ENCODE measurements at regions not wholly inside any gene's neighbourhood (a gene's known extent, or its start where the extent isn't known, plus 50 kb on each side); places are given as distances from the start of the nearest gene placed in this dataset.

GRCh38 chr7:155953781-155954549 lies 141.7 kb upstream of the SHH start (continued):
- TF ChIP-seq POGK (CRISPR knock-in tag; conservative IDR thresholded peaks at IDR 0.05) (peak; percentile 31; the same call in 1 of the 2 replicates), ZNF737 (CRISPR knock-in tag; IDR thresholded peaks at IDR 0.05; ENCODE audit: borderline replicate concordance) (no peak), ERF (CRISPR knock-in tag; IDR thresholded peaks at IDR 0.05) (no peak; the same call in 1 of the 2 replicates), ZNF782 (CRISPR knock-in tag; IDR thresholded peaks at IDR 0.05; ENCODE audit: borderline replicate concordance) (0 out of 2 replicates have a peak, but pooled peaks have one; percentile 55), FOXK1 (CRISPR knock-in tag; IDR thresholded peaks at IDR 0.05; ENCODE audit: borderline replicate concordance, low read depth) (no peak), ZNF878 (CRISPR knock-in tag; IDR thresholded peaks at IDR 0.05) (0 out of 2 replicates have a peak, but pooled peaks have one; percentile 47), POGZ (CRISPR knock-in tag; IDR thresholded peaks at IDR 0.05) (peak; percentile 69; the same call in 1 of the 2 replicates), SCMH1 (CRISPR knock-in tag; IDR thresholded peaks at IDR 0.05; ENCODE audit: borderline replicate concordance) (no peak), ZNF766 (CRISPR knock-in tag; IDR thresholded peaks at IDR 0.05; ENCODE audit: borderline replicate concordance) (0 out of 2 replicates have a peak, but pooled peaks have one; percentile 69), ZNF468 (CRISPR knock-in tag; IDR thresholded peaks at IDR 0.05) (no peak), ZNF33B (CRISPR knock-in tag; IDR thresholded peaks at IDR 0.05) (no peak), PHF21A (CRISPR knock-in tag; IDR thresholded peaks at IDR 0.05) (peak; percentile 66; the same call in 1 of the 2 replicates), ZNF644 (CRISPR knock-in tag; IDR thresholded peaks at IDR 0.05; ENCODE audit: low read depth) (no peak), ATRX (CRISPR knock-in tag; IDR thresholded peaks at IDR 0.05; ENCODE audit: borderline replicate concordance) (no peak), STAT6 (CRISPR knock-in tag; IDR thresholded peaks at IDR 0.05; ENCODE audit: borderline replicate concordance) (no peak; the same call in 1 of the 2 replicates), HES4 (CRISPR knock-in tag; IDR thresholded peaks at IDR 0.05; ENCODE audit: borderline replicate concordance) (0 out of 2 replicates have a peak, but pooled peaks have one; percentile 48), MLX (CRISPR knock-in tag; IDR thresholded peaks at IDR 0.05) (peak; percentile 30; the same call in 1 of the 2 replicates), TBL1XR1 (IDR thresholded peaks at IDR 0.05; ENCODE audit: borderline replicate concordance, low read length, partially characterized antibody) (no peak), KDM5A (IDR thresholded peaks at IDR 0.05; ENCODE audit: borderline replicate concordance, low read length) (no peak), IRF9 (CRISPR knock-in tag; IDR thresholded peaks at IDR 0.05; ENCODE audit: borderline replicate concordance) (0 out of 2 replicates have a peak, but pooled peaks have one; percentile 46), SETDB1 (CRISPR knock-in tag; IDR thresholded peaks at IDR 0.05; ENCODE audit: borderline replicate concordance) (no peak)

Measured in HepG2 (cell line).